Activated CD4-positive, CD25-positive, alpha-beta regulatory T cell treated with anti-CD3 and anti-CD28 coated beads, Interleukin-2, amount 50 U/mL, for 24 hours (primary cell): ENCODE measurements at regions not wholly inside any gene's neighbourhood (a gene's known extent, or its start where the extent isn't known, plus 50 kb on each side); places are given as distances from the start of the nearest gene placed in this dataset.

Source experiments
- ATAC-seq, 2 donors: fragments of 150-1000 bp; cut with Tn5 transposase; one replicate each; pipeline ENCODE4 v1.10.0; 2021; ENCODE audit warnings: mild to moderate bottlenecking in 1 of 2, moderate library complexity in 1 of 2

- ATAC-seq, result no peak
Observed at GRCh38 chr1:209504571-209504970, 78.9 kb upstream of the CAMK1G start.

GRCh38 chr1:209505044-209505443, 78.5 kb upstream of the CAMK1G start:
- ATAC-seq, result no peak

GRCh38 chr1:209506101-209506500, 77.4 kb upstream of the CAMK1G start:
- ATAC-seq, result no peak

GRCh38 chr1:209509039-209509438, 74.5 kb upstream of the CAMK1G start:
- ATAC-seq, result no peak

- no peak for ATAC-seq
Observed at GRCh38 chr1:209510063-209510462, 73.5 kb upstream of the CAMK1G start.

GRCh38 chr1:209511169-209511568, 72.3 kb upstream of the CAMK1G start:
- no peak for ATAC-seq

- no peak for ATAC-seq
Observed at GRCh38 chr1:209512821-209513220, 70.7 kb upstream of the CAMK1G start.

GRCh38 chr1:209513226-209513625, 70.3 kb upstream of the CAMK1G start:
- no peak for ATAC-seq

- no peak for ATAC-seq
Observed at GRCh38 chr1:209516771-209517680, 66.5 kb upstream of the CAMK1G start.

- no peak for ATAC-seq
Observed at GRCh38 chr1:209517681-209518050, 65.8 kb upstream of the CAMK1G start.

- no peak for ATAC-seq
Observed at GRCh38 chr1:209519786-209520185, 63.7 kb upstream of the CAMK1G start.

GRCh38 chr1:209522826-209523225, 60.7 kb upstream of the CAMK1G start:
- ATAC-seq, result no peak

GRCh38 chr1:209526137-209526536, 57.4 kb upstream of the CAMK1G start:
- no peak for ATAC-seq

- no peak for ATAC-seq
Observed at GRCh38 chr1:209527372-209527771, 56.1 kb upstream of the CAMK1G start.

- no peak for ATAC-seq
Observed at GRCh38 chr1:209527993-209528717, 55.4 kb upstream of the CAMK1G start.

- no peak for ATAC-seq
Observed at GRCh38 chr1:209529233-209529632, 54.3 kb upstream of the CAMK1G start.

GRCh38 chr1:209531006-209531405, 52.5 kb upstream of the CAMK1G start:
- no peak for ATAC-seq

GRCh38 chr1:209531549-209531948, 52.0 kb upstream of the CAMK1G start:
- no peak for ATAC-seq
